Transverse colon (tissue), 4 donors: ENCODE measurements at regions not wholly inside any gene's neighbourhood (a gene's known extent, or its start where the extent isn't known, plus 50 kb on each side); places are given as distances from the start of the nearest gene placed in this dataset.

Experiments
- DNase-seq: peaks from one replicate; pipeline ENCODE4 v3.0.0-alpha.2; 2019
- H3K27ac ChIP-seq, 4 donors: fragments of 200-600 bp; sonication (generic); 2 replicates each; pipeline ENCODE4 v1.5.1; 2016 to 2018; ENCODE audit warnings: inconsistent platforms in 4 of 4
- H3K27me3 ChIP-seq: fragments of 200-600 bp; sonication (generic); 2 replicates; pipeline ENCODE4 v1.5.1; 2017; ENCODE audit warnings: inconsistent platforms
- H3K36me3 ChIP-seq, 4 donors: fragments of 200-600 bp; sonication (generic); 2 replicates each; pipeline ENCODE4 v1.5.1; 2017 to 2019; ENCODE audit warnings: inconsistent platforms in 4 of 4
- H3K4me1 ChIP-seq, 4 donors: fragments of 200-600 bp; sonication (generic); 2 replicates each; pipeline ENCODE4 v1.5.1; 2017 to 2020; ENCODE audit warnings: inconsistent platforms in 4 of 4
- H3K4me3 ChIP-seq, 4 donors: fragments of 200-600 bp; sonication (generic); 1 replicate in 1 of 4; 2 replicates in 3 of 4; pipeline versions ENCODE4 v1.5.1 to v1.6.1; 2017 to 2019; ENCODE audit warnings: inconsistent platforms in 4 of 4
- H3K9me3 ChIP-seq, 2 donors: fragments of 200-600 bp; sonication (generic); 2 replicates each; pipeline ENCODE4 v1.5.1; 2017 to 2019; ENCODE audit warnings: inconsistent platforms in 2 of 2
- EP300 ChIP-seq: sonication (generic); formaldehyde crosslinking; IDR thresholded peaks from one replicate; pipeline ENCODE4 v1.6.1; 2017; ENCODE audit warnings: antibody characterized with exemption, low read depth
- POLR2A ChIP-seq: fragments of 450-650 bp; IDR thresholded peaks from one replicate; pipeline ENCODE4 v1.6.1; 2016; ENCODE audit warnings: antibody characterized with exemption, mild to moderate bottlenecking, moderate library complexity
- POLR2AphosphoS5 ChIP-seq, 3 donors: sonication (generic); formaldehyde crosslinking; IDR thresholded peaks; one replicate each; pipeline ENCODE4 v1.6.1; 2016; ENCODE audit warnings: antibody characterized with exemption in 3 of 3
- WGBS, 2 donors: methylation state at CpG; one replicate each; pipeline ENCODE4 v1.1.5; 2018; ENCODE audit warnings: low coverage in 1 of 2; 5-methylcytosine and 5-hydroxymethylcytosine counted together
- in situ Hi-C, 4 donors: fragments of 200-750 bp; cut with MboI; loops; one replicate each; pipeline versions ENCODE4 v1.15.0 to v1.15.1; 2017; ENCODE audit warnings: low sequenced_read_pairs in 3 of 4, low pct_ligation_motif_present in 1 of 4, low pct_unique_long_range_greater_than_20kb in 1 of 4
- intact Hi-C: fragments of 100-400 bp; cut with DNase I; formaldehyde crosslinking; loops from one replicate; pipeline ENCODE4 v1.15.1; 2023; ENCODE audit warnings: low total_unique reads
- TF ChIP-seq, protein P1 (sequence below), 5 experiments: fragments of 200-600 bp in 3 of 5; fragments of 450-650 bp in 2 of 5; sonication (generic) in 3 of 5; IDR thresholded peaks; 1 replicate in 2 of 5; 2 replicates in 3 of 5; pipeline ENCODE4 v1.5.1; 2016 to 2017; ENCODE audit warnings: antibody characterized with exemption in 5 of 5, inconsistent platforms in 3 of 5, mild to moderate bottlenecking in 2 of 5, moderate library complexity in 1 of 5

DNA sequence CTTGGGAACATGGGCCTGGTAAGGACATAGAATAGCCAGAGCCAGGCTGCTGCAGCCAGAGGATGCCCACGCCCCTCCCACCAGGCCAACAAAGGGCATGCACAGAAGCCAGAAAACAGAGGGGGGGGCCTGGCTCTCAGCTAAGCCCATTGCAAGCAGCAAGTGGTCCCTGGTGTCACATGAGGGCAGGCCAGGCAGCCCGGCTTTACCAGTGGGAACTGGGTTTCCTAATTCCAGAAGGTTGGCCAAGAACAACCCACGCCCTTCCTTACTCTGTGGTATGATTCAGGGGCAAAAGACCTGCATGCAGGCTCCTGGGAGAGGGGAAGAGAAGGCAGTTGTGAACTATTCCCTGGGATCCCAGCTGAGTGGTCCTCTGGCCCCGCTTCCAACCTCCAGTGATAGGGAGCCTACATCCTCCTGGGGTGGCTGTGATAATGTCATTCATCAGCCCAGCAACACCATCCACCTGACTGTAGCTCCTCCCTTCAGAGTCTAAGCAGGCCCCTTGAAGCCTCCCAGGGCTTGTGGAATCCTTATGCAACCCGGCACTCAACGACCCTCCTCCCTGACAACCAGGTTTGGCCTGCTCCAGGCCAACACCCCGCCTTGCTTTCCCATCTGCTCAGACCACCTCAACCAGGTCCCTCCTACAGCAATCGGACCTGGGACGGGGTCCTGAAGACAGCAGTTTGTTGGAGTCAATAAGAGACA is 62.1 kb upstream of the LMO1 start:
- 40 to 73% methylated on average over 1 to 9 of the region's 9 CpGs for WGBS, 2 donors
- Histone ChIP-seq H3K36me3 (no peaks in the 10 kb centered on the region), H3K9me3 (no peaks in the 10 kb centered on the region), H3K27me3 (no peaks in the 10 kb centered on the region), H3K4me1 (peaks cover 0 to 3% (median 0%) of the 10 kb centered on the region in 4 donors), H3K4me3 (no peak overlapping the region), H3K27ac (no peak overlapping the region)
- no peak for DNase-seq
- in situ Hi-C loops = loop anchor here in 1 of 4 donors (25.0 kb wide), 1 partner anchor 237 kb away; no protein-coding TSS in a partner anchor
- TF ChIP-seq POLR2A = no peak
- TF ChIP-seq EP300 = no peak
- intact Hi-C loops = no loop called here

DNA sequence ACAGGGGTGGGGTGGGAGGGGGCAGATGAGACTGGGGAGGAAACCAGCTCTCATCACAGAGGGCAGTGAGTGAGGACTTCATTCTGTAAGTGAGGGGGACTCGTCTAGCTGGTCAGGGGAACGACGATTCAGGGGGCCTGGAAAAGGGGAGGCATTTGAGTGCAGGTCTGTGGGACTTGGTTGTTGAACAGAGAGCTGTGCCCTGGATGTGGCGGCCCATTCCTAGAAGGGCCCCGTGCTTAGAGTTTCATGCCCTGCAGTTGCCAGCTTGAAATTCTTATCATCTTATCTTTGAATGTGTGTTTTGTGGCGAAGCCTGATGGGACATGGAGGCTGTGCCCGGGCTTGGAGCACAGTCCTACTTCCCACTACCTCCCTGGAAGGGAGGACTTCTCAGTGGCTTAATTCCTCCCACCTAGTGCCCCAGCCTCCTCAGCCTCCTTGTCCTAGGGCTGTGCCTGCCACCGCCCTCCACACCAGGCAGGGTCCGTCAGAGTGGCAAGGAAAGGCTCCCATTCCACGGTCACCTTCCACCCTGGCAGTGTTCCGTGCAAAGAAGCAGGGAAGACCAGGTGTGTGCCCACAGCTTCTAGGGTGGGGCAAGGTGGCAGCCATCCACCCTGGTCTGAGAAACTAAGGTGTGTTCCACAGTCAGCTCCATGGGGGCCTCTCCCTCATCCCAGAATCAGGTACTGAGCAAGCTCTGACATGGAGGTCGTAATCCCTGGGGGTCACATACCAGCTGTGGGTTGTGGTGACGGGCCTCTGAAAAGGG is 59.7 kb upstream of the LMO1 start:
- WGBS, 2 donors = 86 to 100% methylated on average over 2 to 13 of the region's 13 CpGs
- no peak overlapping the region for H3K27ac ChIP-seq
- no peaks in the 10 kb centered on the region for H3K4me1 ChIP-seq
- intact Hi-C loops = no loop called here
- in situ Hi-C loops = no loop called here
- no peaks in the 10 kb centered on the region for H3K27me3 ChIP-seq
- no peaks in the 10 kb centered on the region for H3K36me3 ChIP-seq
- no peak overlapping the region for H3K4me3 ChIP-seq
- TF ChIP-seq POLR2AphosphoS5 (IDR thresholded peaks at IDR 0.05) (no peak), POLR2A (no peak), EP300 (no peak)
- TF ChIP-seq, protein P1, sequence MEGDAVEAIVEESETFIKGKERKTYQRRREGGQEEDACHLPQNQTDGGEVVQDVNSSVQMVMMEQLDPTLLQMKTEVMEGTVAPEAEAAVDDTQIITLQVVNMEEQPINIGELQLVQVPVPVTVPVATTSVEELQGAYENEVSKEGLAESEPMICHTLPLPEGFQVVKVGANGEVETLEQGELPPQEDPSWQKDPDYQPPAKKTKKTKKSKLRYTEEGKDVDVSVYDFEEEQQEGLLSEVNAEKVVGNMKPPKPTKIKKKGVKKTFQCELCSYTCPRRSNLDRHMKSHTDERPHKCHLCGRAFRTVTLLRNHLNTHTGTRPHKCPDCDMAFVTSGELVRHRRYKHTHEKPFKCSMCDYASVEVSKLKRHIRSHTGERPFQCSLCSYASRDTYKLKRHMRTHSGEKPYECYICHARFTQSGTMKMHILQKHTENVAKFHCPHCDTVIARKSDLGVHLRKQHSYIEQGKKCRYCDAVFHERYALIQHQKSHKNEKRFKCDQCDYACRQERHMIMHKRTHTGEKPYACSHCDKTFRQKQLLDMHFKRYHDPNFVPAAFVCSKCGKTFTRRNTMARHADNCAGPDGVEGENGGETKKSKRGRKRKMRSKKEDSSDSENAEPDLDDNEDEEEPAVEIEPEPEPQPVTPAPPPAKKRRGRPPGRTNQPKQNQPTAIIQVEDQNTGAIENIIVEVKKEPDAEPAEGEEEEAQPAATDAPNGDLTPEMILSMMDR (IDR thresholded peaks at IDR 0.05) = no peak
- H3K9me3 ChIP-seq = no peaks in the 10 kb centered on the region
- DNase-seq = no peak

DNA sequence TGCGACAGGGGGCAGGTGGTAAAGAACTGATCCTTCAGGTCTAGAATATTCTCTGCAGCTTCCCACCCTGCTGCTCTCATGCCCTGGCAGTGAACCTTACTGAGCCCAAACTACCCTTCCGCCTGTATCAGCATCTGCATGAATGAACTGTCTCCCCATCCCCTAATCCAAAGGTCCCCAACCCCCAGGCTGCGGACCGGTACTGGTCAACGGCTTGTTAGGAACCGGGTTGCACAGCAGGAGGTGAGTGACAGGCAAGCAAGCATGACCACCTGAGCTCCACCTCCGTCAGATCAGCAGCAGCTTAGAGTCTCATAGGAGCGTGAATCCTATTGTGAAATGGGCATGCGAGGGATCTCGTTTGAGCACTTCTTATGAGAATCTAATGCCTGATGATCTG is 58.2 kb upstream of the LMO1 start:
- Histone ChIP-seq H3K27ac (no peak overlapping the region), H3K27me3 (no peaks in the 10 kb centered on the region), H3K9me3 (no peaks in the 10 kb centered on the region), H3K36me3 (no peaks in the 10 kb centered on the region), H3K4me3 (no peak overlapping the region), H3K4me1 (no peaks in the 10 kb centered on the region)
- intact Hi-C loops (no loop called here), in situ Hi-C loops (no loop called here)
- 88% methylated on average over 10 of the region's 10 CpGs; no CpG with 5 or more reads in 1 of the 2 donors for WGBS, 2 donors
- no peak for DNase-seq
- TF ChIP-seq POLR2A = no peak
- no peak for TF ChIP-seq EP300
- TF ChIP-seq POLR2AphosphoS5 (IDR thresholded peaks at IDR 0.05) = no peak
- TF ChIP-seq, protein P1 (IDR thresholded peaks at IDR 0.05) = no peak

DNA sequence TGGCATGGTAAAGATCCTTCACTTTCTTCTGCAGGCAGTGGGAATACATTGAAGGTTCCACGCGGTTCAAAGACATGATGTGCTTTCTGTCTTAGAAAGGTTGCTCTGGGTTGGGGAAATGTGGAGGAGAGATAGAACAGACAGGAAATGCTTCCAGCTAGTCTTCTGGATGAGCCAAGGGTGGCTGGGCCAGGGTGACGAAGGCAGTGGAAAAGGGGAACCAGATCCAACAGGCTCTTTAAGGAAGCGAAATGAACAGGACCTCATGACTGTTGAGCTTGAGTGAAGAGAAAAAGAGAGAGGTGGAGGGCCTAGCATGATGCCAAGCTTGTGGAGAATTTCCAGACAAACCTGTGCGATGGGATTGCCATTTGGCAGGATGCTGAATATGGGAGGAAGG is 56.4 kb upstream of the LMO1 start:
- in situ Hi-C loops = no loop called here
- H3K27me3 ChIP-seq = no peaks in the 10 kb centered on the region

More for the DNA sequence above, 56.4 kb upstream of the LMO1 start:
- no peak for DNase-seq
- WGBS, 2 donors = 71 to 78% methylated on average over 4 to 5 of the region's 5 CpGs
- H3K4me1 ChIP-seq = peaks cover 0 to under 1% (median 0%) of the 10 kb centered on the region in 4 donors
- H3K4me3 ChIP-seq = no peak overlapping the region
- intact Hi-C loops = no loop called here
- no peaks in the 10 kb centered on the region for H3K36me3 ChIP-seq
- TF ChIP-seq, protein P1 (IDR thresholded peaks at IDR 0.05) = no peak
- no peak for TF ChIP-seq POLR2A
- TF ChIP-seq EP300 = no peak
- no peak for TF ChIP-seq POLR2AphosphoS5 (IDR thresholded peaks at IDR 0.05)
- H3K9me3 ChIP-seq = no peaks in the 10 kb centered on the region
- H3K27ac ChIP-seq = no peak overlapping the region
